ENCODE measurements at regions not wholly inside any gene's neighbourhood (a gene's known extent, or its start where the extent isn't known, plus 50 kb on each side); places are given as distances from the start of the nearest gene placed in this dataset.

GRCh38 chr2:108106731-108107130 lies 120.4 kb downstream of the SLC5A7 start:
- DNase-seq (ENCODE audit: unreplicated experiment) = no peak
- no TSS peak for BruUV-seq (replicated peaks)
- no peaks in the 10 kb centered on the region for H3K4me1 Mint-ChIP-seq (ENCODE audit: insufficient read depth, unreplicated experiment)
- H3K9me3 Mint-ChIP-seq (ENCODE audit: unreplicated experiment) = peaks cover 15% of the 10 kb centered on the region
- POLR2A ChIA-PET = no interaction called here
- H3K27me3 Mint-ChIP-seq (ENCODE audit: insufficient read depth, unreplicated experiment) = peaks cover 73% of the 10 kb centered on the region
- H3K36me3 Mint-ChIP-seq (ENCODE audit: insufficient read depth, unreplicated experiment) = no peaks in the 10 kb centered on the region
- H3K27ac Mint-ChIP-seq (ENCODE audit: low read depth, unreplicated experiment) = no peak overlapping the region
- CTCF ChIA-PET = no interaction called here
- intact Hi-C loops (cut with micrococcal nuclease) = no loop called here
- TF ChIP-seq, protein P1, sequence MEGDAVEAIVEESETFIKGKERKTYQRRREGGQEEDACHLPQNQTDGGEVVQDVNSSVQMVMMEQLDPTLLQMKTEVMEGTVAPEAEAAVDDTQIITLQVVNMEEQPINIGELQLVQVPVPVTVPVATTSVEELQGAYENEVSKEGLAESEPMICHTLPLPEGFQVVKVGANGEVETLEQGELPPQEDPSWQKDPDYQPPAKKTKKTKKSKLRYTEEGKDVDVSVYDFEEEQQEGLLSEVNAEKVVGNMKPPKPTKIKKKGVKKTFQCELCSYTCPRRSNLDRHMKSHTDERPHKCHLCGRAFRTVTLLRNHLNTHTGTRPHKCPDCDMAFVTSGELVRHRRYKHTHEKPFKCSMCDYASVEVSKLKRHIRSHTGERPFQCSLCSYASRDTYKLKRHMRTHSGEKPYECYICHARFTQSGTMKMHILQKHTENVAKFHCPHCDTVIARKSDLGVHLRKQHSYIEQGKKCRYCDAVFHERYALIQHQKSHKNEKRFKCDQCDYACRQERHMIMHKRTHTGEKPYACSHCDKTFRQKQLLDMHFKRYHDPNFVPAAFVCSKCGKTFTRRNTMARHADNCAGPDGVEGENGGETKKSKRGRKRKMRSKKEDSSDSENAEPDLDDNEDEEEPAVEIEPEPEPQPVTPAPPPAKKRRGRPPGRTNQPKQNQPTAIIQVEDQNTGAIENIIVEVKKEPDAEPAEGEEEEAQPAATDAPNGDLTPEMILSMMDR (IDR thresholded peaks at IDR 0.05; ENCODE audit: unreplicated experiment) = no peak
- H3K4me3 Mint-ChIP-seq (ENCODE audit: unreplicated experiment) = no peak overlapping the region

DNA sequence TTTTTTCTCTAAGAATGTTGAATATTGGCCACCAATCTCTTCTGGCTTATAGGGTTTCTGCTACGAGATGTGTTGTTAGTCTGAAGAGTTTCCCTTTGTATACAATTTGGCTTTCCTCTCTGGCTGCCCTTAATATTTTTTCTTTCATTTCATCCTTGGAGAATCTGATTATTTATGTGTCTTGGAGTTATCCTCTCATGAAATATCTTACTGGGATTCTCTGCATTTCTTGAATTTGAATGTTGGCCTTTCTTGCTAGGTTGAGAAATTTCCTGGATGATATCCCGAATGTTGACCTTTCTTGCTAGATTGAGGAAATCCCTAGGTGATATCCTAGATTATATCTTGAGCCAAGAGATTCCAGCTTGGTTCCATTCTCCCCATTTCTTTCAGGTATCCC lies 125.6 kb downstream of the SLC5A7 start:
- Mint-ChIP-seq H3K4me3 (ENCODE audit: unreplicated experiment) (no peak overlapping the region), H3K4me1 (ENCODE audit: insufficient read depth, unreplicated experiment) (no peaks in the 10 kb centered on the region), H3K36me3 (ENCODE audit: insufficient read depth, unreplicated experiment) (no peaks in the 10 kb centered on the region), H3K9me3 (ENCODE audit: unreplicated experiment) (peaks cover 15% of the 10 kb centered on the region), H3K27ac (ENCODE audit: low read depth, unreplicated experiment) (no peak overlapping the region), H3K27me3 (ENCODE audit: insufficient read depth, unreplicated experiment) (peaks cover 93% of the 10 kb centered on the region)
- ChIA-PET POLR2A (no interaction called here), CTCF (interaction anchor here (0.8 kb wide), 1 partner anchor 674 kb away, joined by 3 read pairs; no protein-coding TSS in a partner anchor)
- no TSS peak for BruUV-seq (replicated peaks)
- DNase-seq (ENCODE audit: unreplicated experiment) = no peak
- TF ChIP-seq, protein P1 (IDR thresholded peaks at IDR 0.05; ENCODE audit: unreplicated experiment) = no peak
- intact Hi-C loops (cut with micrococcal nuclease) = no loop called here

DNA sequence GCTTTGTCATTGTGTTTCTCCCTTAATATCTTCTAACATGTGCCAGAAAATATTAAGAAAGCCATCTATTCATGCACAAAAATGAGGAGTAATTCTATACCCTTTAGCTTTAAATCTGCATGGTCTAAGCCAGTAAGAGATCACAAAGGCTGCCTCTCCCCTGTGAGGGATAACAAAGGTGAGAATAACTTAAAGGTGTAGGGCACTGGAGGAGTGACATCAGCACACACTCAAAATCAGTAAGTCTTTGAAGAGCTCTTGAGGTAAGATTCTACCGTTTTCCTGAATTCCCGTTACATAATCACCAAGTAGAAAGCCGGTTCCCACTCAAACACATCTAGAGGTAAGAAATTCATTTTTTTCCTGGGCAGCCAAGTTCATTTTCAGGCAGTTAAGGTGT lies 123.9 kb upstream of the SULT1C3 start:
- CTCF ChIA-PET = interaction anchor here (1.3 to 1.4 kb wide), 2 partner anchors 8 to 78 kb away, joined by 3 read pairs; no protein-coding TSS in a partner anchor

GRCh38 chr2:108118996-108119395 lies 120.8 kb upstream of the SULT1C3 start:
- Mint-ChIP-seq H3K27ac (ENCODE audit: low read depth, unreplicated experiment) (no peak overlapping the region), H3K27me3 (ENCODE audit: insufficient read depth, unreplicated experiment) (peaks cover 36% of the 10 kb centered on the region), H3K4me1 (ENCODE audit: insufficient read depth, unreplicated experiment) (no peaks in the 10 kb centered on the region), H3K4me3 (ENCODE audit: unreplicated experiment) (no peak overlapping the region), H3K9me3 (ENCODE audit: unreplicated experiment) (no peaks in the 10 kb centered on the region), H3K36me3 (ENCODE audit: insufficient read depth, unreplicated experiment) (no peaks in the 10 kb centered on the region)
- CTCF ChIA-PET = no interaction called here
- intact Hi-C loops (cut with micrococcal nuclease) = no loop called here
- no peak for DNase-seq (ENCODE audit: unreplicated experiment)
- POLR2A ChIA-PET = no interaction called here
- TF ChIP-seq, protein P1 (IDR thresholded peaks at IDR 0.05; ENCODE audit: unreplicated experiment) = no peak
- no TSS peak for BruUV-seq (replicated peaks)

More for the DNA sequence above, 123.9 kb upstream of the SULT1C3 start:
- peaks cover 64% of the 10 kb centered on the region for H3K27me3 Mint-ChIP-seq (ENCODE audit: insufficient read depth, unreplicated experiment)
- H3K4me3 Mint-ChIP-seq (ENCODE audit: unreplicated experiment) = no peak overlapping the region
- no TSS peak for BruUV-seq (replicated peaks)
- intact Hi-C loops (cut with micrococcal nuclease) = no loop called here
- no peak overlapping the region for H3K27ac Mint-ChIP-seq (ENCODE audit: low read depth, unreplicated experiment)
- POLR2A ChIA-PET = interaction anchor here (0.9 kb wide), 1 partner anchor 73 kb away, joined by 4 read pairs; no protein-coding TSS in a partner anchor
- TF ChIP-seq, protein P1 (IDR thresholded peaks at IDR 0.05; ENCODE audit: unreplicated experiment) = no peak
- no peaks in the 10 kb centered on the region for H3K4me1 Mint-ChIP-seq (ENCODE audit: insufficient read depth, unreplicated experiment)
- H3K9me3 Mint-ChIP-seq (ENCODE audit: unreplicated experiment) = peaks cover 5% of the 10 kb centered on the region
- H3K36me3 Mint-ChIP-seq (ENCODE audit: insufficient read depth, unreplicated experiment) = no peaks in the 10 kb centered on the region
- no peak for DNase-seq (ENCODE audit: unreplicated experiment)
